Nephron (organoid): ENCODE measurements at regions not wholly inside any gene's neighbourhood (a gene's known extent, or its start where the extent isn't known, plus 50 kb on each side); places are given as distances from the start of the nearest gene placed in this dataset.

Source experiments
- H3K27ac Mint-ChIP-seq, 3 experiments: 2 replicates each; pipeline ENCODE4 v1.8.0; 2020; ENCODE audit warnings: mixed read lengths in 3 of 3, mild to moderate bottlenecking in 2 of 3, moderate library complexity in 1 of 3
- H3K27me3 Mint-ChIP-seq: 2 replicates; pipeline ENCODE4 v1.8.0; 2021; ENCODE audit warnings: low read depth, mild to moderate bottlenecking, moderate library complexity, mixed read lengths
- H3K36me3 Mint-ChIP-seq: 2 replicates; pipeline ENCODE4 v1.8.0; 2020; ENCODE audit warnings: low read depth, mixed read lengths
- H3K4me1 Mint-ChIP-seq: 2 replicates; pipeline ENCODE4 v1.8.0; 2020; ENCODE audit warnings: mixed read lengths
- H3K4me3 Mint-ChIP-seq, 3 experiments: 2 replicates each; pipeline ENCODE4 v1.8.0; 2020; ENCODE audit warnings: mild to moderate bottlenecking in 3 of 3, mixed read lengths in 3 of 3, moderate library complexity in 2 of 3
- H3K9me3 Mint-ChIP-seq: 2 replicates; pipeline ENCODE4 v1.8.0; 2020; ENCODE audit warnings: mixed read lengths
- CTCF ChIP-seq, 3 experiments: fragments of 200-600 bp; sonication (generic); IDR thresholded peaks; one replicate each; pipeline ENCODE4 v1.5.0; 2021; ENCODE audit warnings: antibody characterized with exemption in 3 of 3; ENCODE audit not compliant: unreplicated experiment in 3 of 3

GRCh38 chr4:153063490-153063889 is 127.4 kb downstream of the FHDC1 start:
- no peak for TF ChIP-seq CTCF (IDR thresholded peaks at IDR 0.05; ENCODE audit: unreplicated experiment in 3 of 3)
- no peaks in the 10 kb centered on the region for H3K9me3 Mint-ChIP-seq
- no peaks in the 10 kb centered on the region for H3K4me1 Mint-ChIP-seq
- H3K4me3 Mint-ChIP-seq, result no peak overlapping the region
- H3K36me3 Mint-ChIP-seq, result no peaks in the 10 kb centered on the region
- H3K27ac Mint-ChIP-seq, result no peak overlapping the region
- H3K27me3 Mint-ChIP-seq, result peaks cover 5% of the 10 kb centered on the region

DNA sequence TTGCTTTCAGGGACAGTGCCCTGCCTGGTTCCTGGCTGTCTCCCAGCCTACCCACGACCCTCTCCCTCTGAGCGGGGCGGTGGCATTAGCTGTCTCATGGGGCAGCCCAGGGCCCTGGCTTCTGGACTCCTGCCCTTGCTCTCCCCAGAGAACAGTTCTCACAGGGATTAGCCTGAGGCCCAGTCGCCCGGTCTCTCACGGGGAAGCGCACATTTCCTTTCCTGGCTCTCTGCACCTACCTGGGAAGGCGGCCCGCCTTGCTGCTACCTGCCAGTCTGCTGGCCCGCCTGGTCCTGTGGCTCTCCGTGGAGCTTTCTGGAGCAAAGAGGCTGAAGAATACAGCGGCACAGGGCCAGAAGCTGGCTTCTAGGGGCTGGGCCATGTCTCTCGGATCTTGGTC is 128.4 kb downstream of the FHDC1 start:
- H3K27ac Mint-ChIP-seq, result no peak overlapping the region
- no peaks in the 10 kb centered on the region for H3K9me3 Mint-ChIP-seq

GRCh38 chr4:153065276-153065675 is 129.2 kb downstream of the FHDC1 start:
- Mint-ChIP-seq H3K27me3 (peaks cover 5% of the 10 kb centered on the region), H3K4me1 (no peaks in the 10 kb centered on the region), H3K9me3 (no peaks in the 10 kb centered on the region), H3K4me3 (no peak overlapping the region), H3K27ac (no peak overlapping the region), H3K36me3 (no peaks in the 10 kb centered on the region)
- TF ChIP-seq CTCF (IDR thresholded peaks at IDR 0.05; ENCODE audit: unreplicated experiment in 3 of 3), result no peak

More for the DNA sequence above, 128.4 kb downstream of the FHDC1 start:
- no peaks in the 10 kb centered on the region for H3K4me1 Mint-ChIP-seq
- no peak for TF ChIP-seq CTCF (IDR thresholded peaks at IDR 0.05; ENCODE audit: unreplicated experiment in 3 of 3)
- no peaks in the 10 kb centered on the region for H3K36me3 Mint-ChIP-seq
- no peak overlapping the region for H3K4me3 Mint-ChIP-seq
- H3K27me3 Mint-ChIP-seq, result peaks cover 5% of the 10 kb centered on the region

GRCh38 chr4:153067376-153067775 is 131.3 kb downstream of the FHDC1 start:
- no peak for TF ChIP-seq CTCF (IDR thresholded peaks at IDR 0.05; ENCODE audit: unreplicated experiment in 3 of 3)
- H3K9me3 Mint-ChIP-seq, result peaks cover 2% of the 10 kb centered on the region
- no peaks in the 10 kb centered on the region for H3K36me3 Mint-ChIP-seq
- no peaks in the 10 kb centered on the region for H3K4me1 Mint-ChIP-seq
- no peak overlapping the region for H3K4me3 Mint-ChIP-seq
- peak overlapping the region in 1 of 3 experiments; percentile 59 for H3K27ac Mint-ChIP-seq
- H3K27me3 Mint-ChIP-seq, result peaks cover 5% of the 10 kb centered on the region

DNA sequence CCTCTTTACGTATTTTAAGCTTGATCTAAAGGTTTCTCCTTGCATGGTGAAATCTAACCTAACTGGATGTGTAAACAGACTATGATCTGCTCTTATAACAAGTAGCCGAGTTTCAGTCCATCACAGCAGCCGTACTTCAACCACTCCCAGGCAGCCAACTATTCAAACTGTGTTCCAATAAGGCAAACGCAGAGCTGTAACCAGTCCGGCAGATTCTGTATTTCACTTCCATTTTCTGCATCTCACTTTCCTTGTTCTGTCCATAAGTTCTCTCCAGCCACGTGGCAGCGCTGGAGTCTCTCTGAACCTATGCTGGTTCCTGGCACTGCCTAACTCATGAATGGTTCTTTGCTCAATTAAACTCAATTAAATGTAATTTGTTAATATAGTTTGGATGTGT is 132.6 kb downstream of the FHDC1 start:
- Mint-ChIP-seq H3K4me3 (no peak overlapping the region), H3K27me3 (peaks cover 5% of the 10 kb centered on the region), H3K9me3 (peaks cover 2% of the 10 kb centered on the region)

More for the DNA sequence above, 132.6 kb downstream of the FHDC1 start:
- TF ChIP-seq CTCF (IDR thresholded peaks at IDR 0.05; ENCODE audit: unreplicated experiment in 3 of 3), result no peak
- no peaks in the 10 kb centered on the region for H3K36me3 Mint-ChIP-seq
- no peaks in the 10 kb centered on the region for H3K4me1 Mint-ChIP-seq
- no peak overlapping the region for H3K27ac Mint-ChIP-seq
